ENCODE measurements at regions not wholly inside any gene's neighbourhood (a gene's known extent, or its start where the extent isn't known, plus 50 kb on each side); places are given as distances from the start of the nearest gene placed in this dataset.

GRCh38 chr2:136378712-136379595 is 261.0 kb upstream of the CXCR4 start:
- no peak overlapping the region for H4K91ac ChIP-seq (ENCODE audit: insufficient read length, low read depth, low read length)
- H3K18ac ChIP-seq (ENCODE audit: insufficient read length, low read depth, low read length): no peak overlapping the region
- H3K9me3 Mint-ChIP-seq: no peaks in the 10 kb centered on the region; a peak in 1 of 5 replicates
- no peak overlapping the region for H3K4ac ChIP-seq (ENCODE audit: low read depth, low read length)
- H2BK15ac ChIP-seq (ENCODE audit: low read depth, low read length): no peak overlapping the region
- H2BK12ac ChIP-seq (ENCODE audit: insufficient read length, low read depth, low read length): no peak overlapping the region
- H2BK120ac ChIP-seq (ENCODE audit: low read depth, low read length, poor library complexity, severe bottlenecking): no peak overlapping the region
- H3K36me3 Mint-ChIP-seq (ENCODE audit: insufficient read depth in 1 of 3, low read depth in 3 of 3): no peaks in the 10 kb centered on the region
- H3K14ac ChIP-seq (ENCODE audit: insufficient read depth, low read length): no peak overlapping the region
- no peaks in the 10 kb centered on the region for H3K9me3 ChIP-seq (ENCODE audit: control insufficient read depth, low read depth, low read length)
- no peaks in the 10 kb centered on the region for H3K79me1 ChIP-seq (ENCODE audit: insufficient read depth, low read depth, low read length, poor library complexity, severe bottlenecking)
- no peaks in the 10 kb centered on the region for H4K20me1 ChIP-seq (ENCODE audit: control insufficient read depth, insufficient read depth, insufficient read length)
- WGBS (ENCODE audit: extremely low coverage, insufficient read length, low lambda C conversion rate): no CpG with 5 or more reads among the region's 4 CpGs
- no peaks in the 10 kb centered on the region for H3K4me1 ChIP-seq (ENCODE audit: insufficient read depth, low read length)
- no peak overlapping the region for H3K9ac ChIP-seq (ENCODE audit: extremely low read depth, insufficient read length, low read length)
- no peak overlapping the region for H4K8ac ChIP-seq (replicated peaks; ENCODE audit: insufficient read length, low read depth, low read length)
- no peaks in the 10 kb centered on the region for H3K23me2 ChIP-seq (ENCODE audit: insufficient read length, low read depth, low read length, poor library complexity, severe bottlenecking)
- no peaks in the 10 kb centered on the region for H3K79me2 ChIP-seq (ENCODE audit: insufficient read depth, low read length)
- no peaks in the 10 kb centered on the region for H3K27me3 ChIP-seq (ENCODE audit: insufficient read depth, low read length)
- no peak overlapping the region for H3K23ac ChIP-seq (ENCODE audit: insufficient read length, low read depth, low read length)
- H3T11ph ChIP-seq (ENCODE audit: low read length): no peak overlapping the region
- TF ChIP-seq CTCF (conservative IDR thresholded peaks at IDR 0.05): peak; percentile 91
- DNase-seq: peak; percentile 57
- no peak overlapping the region for H2AK5ac ChIP-seq (ENCODE audit: insufficient read length, low read length)
- no peak overlapping the region for H2BK20ac ChIP-seq (ENCODE audit: low read depth, low read length, poor library complexity, severe bottlenecking)
- H3K4me3 Mint-ChIP-seq: no peak overlapping the region
- H3K27ac ChIP-seq (ENCODE audit: insufficient read length, low read depth, low read length): no peak overlapping the region
- no peak overlapping the region for H3K4me2 ChIP-seq (ENCODE audit: insufficient read depth, insufficient read length, low read length)
- peaks cover 0 to 11% of the 10 kb centered on the region in 2 experiments; a peak in 2 of 4 replicates for H3K4me1 Mint-ChIP-seq
- no peak overlapping the region for H2AFZ ChIP-seq (ENCODE audit: low read length)
- no peak overlapping the region for H4K5ac ChIP-seq (ENCODE audit: insufficient read length, low read depth, low read length)
- no peak overlapping the region for H2BK5ac ChIP-seq (ENCODE audit: insufficient read length, low read length)
- H3K56ac ChIP-seq (ENCODE audit: insufficient read length, low read depth, low read length): no peak overlapping the region
- H3K27me3 Mint-ChIP-seq (ENCODE audit: low read depth): peaks cover 3% of the 10 kb centered on the region
- H3K27ac Mint-ChIP-seq: no peak overlapping the region
